Kidney capillary endothelial cell (primary cell): ENCODE measurements at regions not wholly inside any gene's neighbourhood (a gene's known extent, or its start where the extent isn't known, plus 50 kb on each side); places are given as distances from the start of the nearest gene placed in this dataset.

Experiments used
- DNase-seq: peaks from one replicate; pipeline ENCODE4 v3.0.0-alpha.2; 2018; ENCODE audit warnings: low spot score

- DNase-seq, result no peak
Observed at GRCh38 chr16:11401161-11402050, 56.1 kb downstream of the RMI2 start.

DNA sequence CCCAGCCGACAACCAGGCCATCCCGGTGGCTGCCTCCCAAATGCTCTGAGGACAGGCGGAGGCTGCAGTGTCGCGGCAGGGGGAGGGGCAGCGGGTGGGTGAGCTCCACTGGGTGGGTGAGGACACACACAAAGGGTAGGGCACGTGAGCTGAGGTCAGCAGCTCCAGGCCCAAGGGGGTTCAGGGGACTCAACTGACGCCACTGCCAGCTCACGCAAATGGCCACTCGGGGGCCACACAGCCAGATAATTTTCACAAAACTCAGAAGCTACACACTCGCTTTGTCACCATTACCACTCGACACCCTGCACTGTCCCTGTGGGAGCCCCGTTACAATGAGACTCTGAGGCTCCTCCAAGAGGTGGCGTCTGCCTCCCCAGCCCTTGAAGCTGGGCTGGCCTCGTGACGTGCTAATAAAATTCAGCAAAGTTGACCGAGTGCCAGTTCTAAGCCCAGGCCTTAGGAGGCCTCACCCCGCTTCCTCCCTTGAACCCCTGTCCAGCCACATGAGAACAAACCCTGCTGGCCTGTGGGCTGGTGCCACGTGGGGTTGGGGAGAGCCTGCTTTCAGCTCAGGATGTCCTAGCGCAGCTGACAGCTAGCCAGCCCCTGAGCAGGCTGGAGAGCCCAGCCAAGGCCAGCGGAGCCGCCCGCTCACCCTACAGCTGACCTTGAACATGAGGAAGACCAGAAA lies 56.9 kb downstream of the RMI2 start:
- no peak for DNase-seq

DNA sequence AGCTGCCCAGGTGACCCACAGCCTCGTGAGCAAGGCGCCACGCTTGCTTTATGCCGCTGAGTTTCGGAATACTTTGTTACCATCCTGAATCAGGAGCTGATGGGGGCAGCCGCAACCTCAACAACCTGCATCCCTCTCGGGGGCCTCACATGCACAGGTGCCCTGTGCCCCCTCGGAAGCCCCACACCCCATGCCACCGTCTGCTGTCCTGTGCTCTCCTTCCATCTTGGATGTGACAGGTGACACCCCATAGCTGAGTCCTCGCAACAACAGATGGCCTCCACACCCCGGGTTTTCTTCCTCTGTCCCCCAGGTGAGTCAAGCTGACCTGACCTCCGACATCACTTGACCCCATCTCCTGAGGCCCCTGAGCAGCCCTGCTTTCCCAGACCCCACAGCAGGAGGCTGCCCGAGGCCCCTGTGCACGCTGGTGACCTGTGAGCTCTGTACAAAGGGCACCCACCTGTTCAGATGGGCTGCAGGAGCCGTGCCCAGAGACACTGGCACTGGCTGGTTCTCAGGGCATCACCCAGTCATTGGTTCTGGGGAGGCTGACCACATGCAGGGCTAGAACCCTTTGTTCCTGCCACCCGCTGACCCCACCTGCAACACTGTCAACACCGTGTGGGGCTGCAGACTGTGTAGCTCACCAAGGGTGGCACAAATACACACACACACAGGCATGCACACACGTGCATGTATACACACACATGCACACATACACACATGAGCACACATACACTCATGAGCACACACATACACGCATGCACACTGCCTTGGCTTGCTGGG lies 57.7 kb downstream of the RMI2 start:
- DNase-seq, result no peak

DNA sequence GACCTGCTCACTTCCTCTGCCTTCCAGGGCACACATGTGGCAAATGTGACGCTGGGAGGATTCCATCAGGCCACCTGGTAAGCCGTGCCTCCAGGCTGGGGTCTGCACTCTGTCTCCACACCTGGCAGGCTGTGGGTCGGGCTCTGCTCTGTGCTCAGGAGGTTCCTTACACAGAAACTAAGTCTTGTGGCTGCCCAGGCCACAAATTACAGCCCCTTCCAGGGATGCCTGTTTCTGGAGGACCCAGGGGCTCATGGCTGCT lies 58.2 kb downstream of the RMI2 start:
- no peak for DNase-seq

- no peak for DNase-seq
Observed at GRCh38 chr16:11403920-11404319, 58.7 kb downstream of the RMI2 start.

- no peak for DNase-seq
Observed at GRCh38 chr16:11404603-11405002, 59.3 kb downstream of the RMI2 start.

GRCh38 chr16:11405331-11406176 lies 60.3 kb downstream of the RMI2 start:
- peak; percentile 26 for DNase-seq

GRCh38 chr16:11406177-11406560 lies 60.9 kb downstream of the RMI2 start:
- no peak for DNase-seq

DNA sequence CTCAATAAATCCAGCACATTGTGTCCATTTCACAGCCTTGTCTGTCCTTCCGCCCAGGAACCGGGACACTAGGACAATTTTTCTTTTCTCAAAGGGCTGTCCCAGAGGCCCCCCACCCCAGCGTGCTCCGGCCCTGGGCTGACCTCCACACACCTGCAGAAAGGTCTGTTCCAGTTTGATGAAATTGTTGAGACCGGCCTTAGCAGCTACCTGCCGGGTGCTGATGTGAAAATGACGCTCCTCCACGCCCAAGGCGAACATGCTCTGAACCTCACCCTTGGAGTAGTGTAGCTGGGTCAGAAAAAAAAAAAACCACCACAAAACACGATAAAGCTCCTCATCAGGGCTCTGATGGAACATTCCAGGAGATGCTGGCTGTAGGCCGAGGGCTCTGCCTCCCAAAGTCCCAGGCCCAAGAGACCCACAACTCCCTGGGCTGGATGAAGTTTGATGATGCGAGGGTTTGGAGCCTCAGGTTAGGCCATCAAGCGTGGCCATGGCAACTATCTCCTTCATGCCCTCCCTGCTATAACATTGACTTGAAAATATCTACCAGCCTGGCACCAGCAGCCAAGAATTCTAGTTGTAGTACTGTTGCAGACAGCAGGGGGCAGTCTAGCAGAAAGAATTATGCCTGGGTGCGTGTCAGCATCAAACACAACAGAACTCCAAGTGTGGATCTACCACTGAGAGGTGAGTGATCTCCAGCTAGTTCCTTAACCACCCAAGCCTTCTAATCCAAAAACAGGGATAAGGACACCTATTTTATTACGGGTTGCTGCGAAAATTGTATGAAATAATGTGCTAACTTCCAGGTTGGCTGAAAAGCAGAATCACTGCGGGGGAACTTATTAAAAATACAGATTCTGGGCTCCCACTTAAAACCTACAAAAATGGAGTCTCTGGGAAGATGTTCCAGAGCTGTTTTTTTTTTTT lies 62.1 kb downstream of the RMI2 start:
- DNase-seq, result peak; percentile 70

GRCh38 chr16:11408216-11408615 lies 63.0 kb downstream of the RMI2 start:
- no peak for DNase-seq

DNA sequence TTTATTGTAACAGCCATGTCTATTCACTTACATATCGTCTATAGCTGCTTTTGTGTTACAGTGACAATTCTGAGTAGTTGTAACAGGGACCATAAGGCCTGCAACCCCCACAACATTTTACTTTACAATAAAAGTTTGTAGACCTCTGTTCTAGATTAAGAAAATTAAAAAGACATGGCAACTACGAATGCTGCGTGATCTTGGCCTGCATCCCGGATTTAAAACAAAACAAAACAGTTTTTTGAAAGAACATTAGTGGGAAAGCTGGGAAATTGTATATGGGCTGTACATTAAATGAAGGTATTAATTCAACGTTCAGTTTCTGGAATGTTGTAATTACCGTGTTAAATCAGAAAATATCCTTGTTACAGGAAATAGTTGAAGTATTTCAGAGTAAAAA lies 64.1 kb downstream of the RMI2 start:
- DNase-seq, result no peak

GRCh38 chr16:11410376-11411058 lies 65.3 kb downstream of the RMI2 start:
- DNase-seq, result no peak

GRCh38 chr16:11411059-11411550 lies 65.8 kb downstream of the RMI2 start:
- no peak for DNase-seq

DNA sequence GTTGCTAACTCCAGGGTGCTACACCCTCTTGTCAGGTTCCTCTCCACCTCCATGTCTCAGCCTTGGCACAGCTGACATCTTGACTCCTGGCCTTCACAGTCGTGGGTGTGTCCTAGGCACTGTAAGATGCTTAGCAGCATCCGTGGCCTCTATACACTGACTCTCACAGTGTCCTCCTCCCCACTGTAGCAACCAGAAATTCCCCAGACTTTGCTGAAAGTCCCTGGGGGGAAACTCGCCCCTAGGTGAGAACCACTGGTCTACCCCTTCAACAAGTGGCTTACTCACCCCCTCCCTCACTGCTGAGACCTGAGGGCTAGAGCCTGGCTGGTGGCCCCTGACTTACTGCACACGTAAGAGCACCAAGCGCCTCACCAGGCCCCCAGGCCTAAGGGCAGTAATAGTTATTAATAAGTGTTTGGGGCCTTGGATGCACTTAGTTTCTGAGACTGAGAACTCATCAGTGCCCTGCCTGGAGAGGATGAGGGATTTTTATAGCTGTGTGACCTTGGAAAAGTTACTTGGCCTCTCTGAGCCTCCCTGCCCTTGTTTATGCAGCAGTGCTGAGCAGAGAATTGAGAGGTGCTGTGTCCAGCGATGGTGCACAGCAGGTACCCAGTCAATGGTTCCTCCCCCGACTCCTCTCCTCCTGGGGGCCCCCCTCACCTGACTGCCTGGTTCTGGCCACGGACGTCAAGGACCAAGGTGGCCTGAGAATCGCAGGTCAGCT lies 67.1 kb downstream of the RMI2 start:
- no peak for DNase-seq

- DNase-seq, result no peak
Observed at GRCh38 chr16:11412965-11413887, 68.0 kb downstream of the RMI2 start.

DNA sequence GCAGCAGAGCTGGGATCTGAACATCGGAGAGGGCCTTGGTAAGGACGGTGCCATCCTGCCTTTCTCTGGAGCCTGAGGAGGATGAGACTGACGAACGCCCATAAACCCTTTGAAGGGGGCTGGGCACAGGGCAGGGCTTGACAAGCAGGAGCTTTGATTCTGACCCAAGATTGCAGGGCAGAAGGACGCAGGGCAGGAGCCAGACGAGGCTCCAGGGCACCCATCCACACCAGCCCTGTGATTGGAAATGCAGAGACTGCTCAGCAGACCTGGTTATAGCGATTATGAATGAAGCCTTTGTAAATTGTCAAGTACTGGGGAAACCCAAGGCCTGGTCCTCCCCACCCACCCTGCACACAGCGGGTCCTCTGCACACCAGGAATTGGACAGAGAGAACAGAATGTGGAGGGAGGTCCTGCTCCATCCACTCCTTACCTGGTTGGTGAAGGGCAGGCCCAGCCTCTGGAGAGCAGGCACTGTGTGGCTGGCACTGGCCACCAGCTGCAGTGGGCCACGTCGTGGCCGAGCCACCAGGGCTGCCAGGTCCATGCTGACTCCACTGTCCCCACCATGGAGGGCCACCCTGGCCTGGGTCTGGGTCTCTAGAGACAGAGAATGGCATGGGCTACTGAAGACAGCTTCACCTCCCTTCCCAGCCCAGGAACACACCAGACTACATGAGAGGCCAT lies 68.8 kb downstream of the RMI2 start:
- no peak for DNase-seq
